Adrenal gland (tissue), 5 donors: ENCODE measurements at regions not wholly inside any gene's neighbourhood (a gene's known extent, or its start where the extent isn't known, plus 50 kb on each side); places are given as distances from the start of the nearest gene placed in this dataset.

Experiments used
- POLR2A ChIP-seq, 2 donors: fragments of 450-650 bp; IDR thresholded peaks; one replicate each; pipeline ENCODE4 v1.6.1; 2017; ENCODE audit warnings: antibody characterized with exemption in 2 of 2, mild to moderate bottlenecking in 2 of 2, moderate library complexity in 1 of 2
- TF ChIP-seq, protein P1 (sequence below), 6 experiments: fragments of 450-650 bp in 4 of 6; fragments of 200-600 bp in 2 of 6; sonication (generic) in 1 of 6; IDR thresholded peaks; 1 replicate in 5 of 6; 2 replicates in 1 of 6; pipeline versions ENCODE4 v1.5.1 to v1.8.0; 2016 to 2021; ENCODE audit warnings: antibody characterized with exemption in 6 of 6, mild to moderate bottlenecking in 2 of 6, moderate library complexity in 1 of 6
- donor health status: DM: no; HTN: no; CAD: no.

DNA sequence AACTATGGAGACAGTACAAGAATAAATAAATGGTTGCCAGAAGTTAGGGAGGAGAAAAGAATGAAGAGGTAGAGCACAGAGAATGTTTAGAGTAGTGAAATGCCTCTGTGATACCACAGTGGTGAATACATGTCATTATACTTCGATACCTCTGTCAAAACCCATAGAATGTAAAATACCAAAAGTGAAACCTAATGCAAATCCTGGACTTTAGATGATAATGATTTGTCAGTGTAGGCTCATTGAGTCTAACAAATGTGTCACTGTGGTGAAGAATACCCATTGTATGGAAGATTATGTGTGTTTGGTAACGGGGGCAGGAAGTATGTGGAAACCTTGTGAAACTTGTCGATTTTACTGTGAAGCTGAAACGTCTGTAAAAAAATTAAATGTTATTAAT lies 1106.5 kb upstream of the TMPRSS15 start:
- TF ChIP-seq, protein P1, sequence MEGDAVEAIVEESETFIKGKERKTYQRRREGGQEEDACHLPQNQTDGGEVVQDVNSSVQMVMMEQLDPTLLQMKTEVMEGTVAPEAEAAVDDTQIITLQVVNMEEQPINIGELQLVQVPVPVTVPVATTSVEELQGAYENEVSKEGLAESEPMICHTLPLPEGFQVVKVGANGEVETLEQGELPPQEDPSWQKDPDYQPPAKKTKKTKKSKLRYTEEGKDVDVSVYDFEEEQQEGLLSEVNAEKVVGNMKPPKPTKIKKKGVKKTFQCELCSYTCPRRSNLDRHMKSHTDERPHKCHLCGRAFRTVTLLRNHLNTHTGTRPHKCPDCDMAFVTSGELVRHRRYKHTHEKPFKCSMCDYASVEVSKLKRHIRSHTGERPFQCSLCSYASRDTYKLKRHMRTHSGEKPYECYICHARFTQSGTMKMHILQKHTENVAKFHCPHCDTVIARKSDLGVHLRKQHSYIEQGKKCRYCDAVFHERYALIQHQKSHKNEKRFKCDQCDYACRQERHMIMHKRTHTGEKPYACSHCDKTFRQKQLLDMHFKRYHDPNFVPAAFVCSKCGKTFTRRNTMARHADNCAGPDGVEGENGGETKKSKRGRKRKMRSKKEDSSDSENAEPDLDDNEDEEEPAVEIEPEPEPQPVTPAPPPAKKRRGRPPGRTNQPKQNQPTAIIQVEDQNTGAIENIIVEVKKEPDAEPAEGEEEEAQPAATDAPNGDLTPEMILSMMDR (IDR thresholded peaks at IDR 0.05): no peak
- no peak for TF ChIP-seq POLR2A (IDR thresholded peaks at IDR 0.05)
